Muscle of back (tissue), 3 donors: ENCODE measurements at regions not wholly inside any gene's neighbourhood (a gene's known extent, or its start where the extent isn't known, plus 50 kb on each side); places are given as distances from the start of the nearest gene placed in this dataset.

ENCODE experiments used
- DNase-seq, 3 donors: peaks; one replicate each; pipeline versions ENCODE4 v3.0.0 to v3.0.0-alpha.2; 2013

- no peak for DNase-seq
These were observed 78.1 kb downstream of the ASB9 start for GRCh38 chrX:15191830-15192229.

- DNase-seq = no peak
These were observed 81.8 kb downstream of the ASB9 start for GRCh38 chrX:15188039-15188438.

GRCh38 chrX:15177316-15177715 lies 92.6 kb downstream of the ASB9 start:
- DNase-seq = no peak

- no peak for DNase-seq
These were observed 96.5 kb downstream of the ASB9 start for GRCh38 chrX:15173411-15173810.

- no peak for DNase-seq
These were observed 99.0 kb downstream of the ASB9 start for GRCh38 chrX:15170927-15171326.

- no peak for DNase-seq
These were observed 102.1 kb downstream of the ASB9 start for GRCh38 chrX:15167826-15168225.

GRCh38 chrX:15165832-15166231 lies 104.1 kb downstream of the ASB9 start:
- no peak for DNase-seq

GRCh38 chrX:15163131-15163530 lies 106.8 kb downstream of the ASB9 start:
- no peak for DNase-seq

- no peak for DNase-seq
These were observed 109.3 kb downstream of the ASB9 start for GRCh38 chrX:15160558-15161095.

- no peak for DNase-seq
These were observed 111.0 kb downstream of the ASB9 start for GRCh38 chrX:15158736-15159406.

GRCh38 chrX:15158350-15158735 lies 111.5 kb downstream of the ASB9 start:
- no peak for DNase-seq

GRCh38 chrX:15157624-15158023 lies 112.3 kb downstream of the ASB9 start:
- no peak for DNase-seq

- no peak for DNase-seq
These were observed 118.4 kb downstream of the ASB9 start for GRCh38 chrX:15151267-15152186.

GRCh38 chrX:15150586-15150985 lies 119.3 kb downstream of the ASB9 start:
- DNase-seq = no peak

GRCh38 chrX:15146515-15146914 lies 123.4 kb downstream of the ASB9 start:
- DNase-seq = no peak

GRCh38 chrX:15143825-15144121 lies 126.1 kb downstream of the ASB9 start:
- no peak for DNase-seq

- DNase-seq = peak; percentile 11 to 58 (median 30)
These were observed 126.6 kb downstream of the ASB9 start for GRCh38 chrX:15143050-15143824.

GRCh38 chrX:15142084-15142715 lies 127.7 kb downstream of the ASB9 start:
- no peak for DNase-seq

GRCh38 chrX:15136795-15137194 lies 133.1 kb downstream of the ASB9 start:
- DNase-seq = no peak

GRCh38 chrX:15129412-15129811 lies 140.5 kb downstream of the ASB9 start:
- DNase-seq = no peak

GRCh38 chrX:15128861-15129260 lies 141.0 kb downstream of the ASB9 start:
- DNase-seq = no peak

GRCh38 chrX:15127010-15127409 lies 142.9 kb downstream of the ASB9 start:
- DNase-seq = no peak
